Endothelial cell of umbilical vein (primary cell): ENCODE measurements at regions not wholly inside any gene's neighbourhood (a gene's known extent, or its start where the extent isn't known, plus 50 kb on each side); places are given as distances from the start of the nearest gene placed in this dataset.

Source experiments
- BruUV-seq: library from RNA; stranded (reverse); fragments of 400-500 nt; replicated peaks from 2 replicates; lab custom pipeline; 2021; lab: Mats Ljungman, UMichigan
- CTCF ChIA-PET: fragments of 300-600, 350-600 bp; sonication (Branson Sonifier 250); formaldehyde crosslinking; loops from one replicate; lab custom pipeline; 2021; ENCODE audit warnings: antibody characterized with exemption, inconsistent platforms; lab: Charles Lee
- POLR2A ChIA-PET: fragments of 300-600, 350-600 bp; sonication (Branson Sonifier 250); formaldehyde crosslinking; loops from one replicate; lab custom pipeline; 2021; ENCODE audit warnings: antibody characterized with exemption, inconsistent platforms; lab: Charles Lee
- DNase-seq: peaks from one replicate; pipeline ENCODE4 v3.0.0-alpha.2; 2011; ENCODE audit warnings: low read depth, low spot score
- FAIRE-seq: peaks from 2 replicates; lab custom pipeline; 2011; peaks lifted over from hg19 to GRCh38; lab: Jason Lieb, UNC
- H2AFZ ChIP-seq: 2 replicates; pipeline ENCODE4 v1.6.0; 2012; ENCODE audit warnings: low read depth, low read length, control low read depth, inconsistent platforms
- H3K27ac ChIP-seq: 2 replicates; pipeline ENCODE4 v1.5.1; 2011; ENCODE audit warnings: low read depth, mild to moderate bottlenecking, control low read depth, low read length, moderate library complexity; ENCODE audit not compliant: insufficient read depth
- H3K27me3 ChIP-seq, 2 experiments: 2 replicates each; pipeline versions ENCODE4 v1.6.0 to v1.6.1; 2011; ENCODE audit warnings: low read length in 2 of 2, mixed read lengths in 1 of 2; ENCODE audit not compliant: control insufficient read depth in 2 of 2, insufficient read depth in 2 of 2
- H3K36me3 ChIP-seq, 2 experiments: 2 replicates in 1 of 2; 3 replicates in 1 of 2; pipeline ENCODE4 v1.5.1; 2011; ENCODE audit warnings: low read length in 2 of 2, mild to moderate bottlenecking in 1 of 2, moderate library complexity in 1 of 2; ENCODE audit not compliant: control insufficient read depth in 2 of 2, insufficient read depth in 2 of 2; ENCODE audit errors: extremely low read depth in 1 of 2
- H3K4me1 ChIP-seq: 3 replicates; pipeline ENCODE4 v1.5.1; 2011; ENCODE audit warnings: mild to moderate bottlenecking, low read length; ENCODE audit not compliant: control insufficient read depth, insufficient read depth; ENCODE audit errors: extremely low read depth
- H3K4me2 ChIP-seq: 2 replicates; pipeline ENCODE4 v1.6.1; 2011; ENCODE audit warnings: low read length, control low read depth, mixed read lengths; ENCODE audit not compliant: insufficient read depth
- H3K4me3 ChIP-seq, 3 experiments: fragments of 200-600 bp in 1 of 3; sonication (generic), shearing (Covaris generic) in 1 of 3; replicated peaks in 1 of 3; 2 replicates each; pipeline ENCODE4 v1.5.1; 2011 to 2016; ENCODE audit warnings: control low read depth in 3 of 3, low read length in 3 of 3, mild to moderate bottlenecking in 2 of 3, inconsistent platforms in 1 of 3, low read depth in 1 of 3, moderate library complexity in 1 of 3; ENCODE audit not compliant: insufficient read depth in 1 of 3
- H3K79me2 ChIP-seq: 2 replicates; pipeline ENCODE4 v1.6.0; 2012; ENCODE audit warnings: low read length, inconsistent platforms; ENCODE audit not compliant: control insufficient read depth, insufficient read depth
- H3K9ac ChIP-seq: replicated peaks from 2 replicates; pipeline ENCODE3; 2011; ENCODE audit warnings: low read length, control low read depth; ENCODE audit not compliant: insufficient read depth; ENCODE audit errors: extremely low read depth
- H3K9me1 ChIP-seq: replicated peaks from 3 replicates; pipeline ENCODE4 v1.6.0; 2011; ENCODE audit warnings: mild to moderate bottlenecking, low read length; ENCODE audit not compliant: control insufficient read depth, insufficient read depth; ENCODE audit errors: extremely low read depth
- H3K9me3 ChIP-seq: replicated peaks from 2 replicates; pipeline ENCODE4 v1.5.1; 2012; ENCODE audit warnings: low read length, inconsistent platforms; ENCODE audit not compliant: control insufficient read depth, insufficient read depth
- H4K20me1 ChIP-seq: replicated peaks from 2 replicates; pipeline ENCODE3; 2011; ENCODE audit warnings: mild to moderate bottlenecking, low read length; ENCODE audit not compliant: control insufficient read depth, insufficient read depth; ENCODE audit errors: extremely low read depth
- EZH2 ChIP-seq: IDR thresholded peaks from 2 replicates; pipeline ENCODE4 v1.6.1; 2012; ENCODE audit warnings: borderline replicate concordance, low read depth, mild to moderate bottlenecking, moderate library complexity, low read length, inconsistent platforms; ENCODE audit not compliant: severe bottlenecking
- FOS ChIP-seq: IDR thresholded peaks from 2 replicates; pipeline ENCODE4 v1.6.1; 2011; ENCODE audit warnings: mild to moderate bottlenecking, low read length, moderate library complexity, borderline replicate concordance; ENCODE audit not compliant: insufficient read depth
- GATA2 ChIP-seq: IDR thresholded peaks from 2 replicates; pipeline ENCODE4 v1.7.0; 2011; ENCODE audit warnings: low read depth, mild to moderate bottlenecking, moderate library complexity, mixed read lengths, low read length; ENCODE audit not compliant: insufficient read length, insufficient read depth
- JUN ChIP-seq: IDR thresholded peaks from 2 replicates; pipeline ENCODE4 v1.6.1; 2011; ENCODE audit warnings: borderline replicate concordance, low read depth; ENCODE audit not compliant: insufficient read length, insufficient read depth
- MYC ChIP-seq: IDR thresholded peaks from one replicate; pipeline ENCODE4 v1.6.1; 2011; ENCODE audit warnings: mild to moderate bottlenecking, low read depth, low read length
- POLR2A ChIP-seq: IDR thresholded peaks from 2 replicates; pipeline ENCODE4 v1.6.1; 2012; ENCODE audit warnings: low read depth, mild to moderate bottlenecking, control low read depth, low read length
- POLR2AphosphoS5 ChIP-seq: IDR thresholded peaks from 2 replicates; pipeline ENCODE4 v1.6.1; 2012; ENCODE audit warnings: low read depth, mild to moderate bottlenecking, control low read depth, low read length, moderate library complexity; ENCODE audit not compliant: insufficient read depth
- dilution Hi-C: fragments of 300-500 bp; cut with MboI; formaldehyde crosslinking; loops from one replicate; pipeline ENCODE4 v1.15.0; 2019; ENCODE audit warnings: low sequenced_read_pairs; ENCODE audit not compliant: extremely low pct_ligation_motif_present
- intact Hi-C: fragments of 100-400 bp; cut with micrococcal nuclease; formaldehyde crosslinking; loops from one replicate; pipeline ENCODE4 v1.10.0; 2022
- TF ChIP-seq, protein P1 (sequence below), 2 donors: IDR thresholded peaks; 1 replicate in 1 of 2; 2 replicates in 1 of 2; pipeline ENCODE4 v1.5.1; 2011; ENCODE audit warnings: low read length in 2 of 2, mild to moderate bottlenecking in 2 of 2, moderate library complexity in 2 of 2, control low read depth in 1 of 2, inconsistent platforms in 1 of 2, low read depth in 1 of 2; ENCODE audit not compliant: insufficient read depth in 1 of 2; ENCODE audit errors: extremely low read depth in 1 of 2
- TF ChIP-seq, protein P2 (sequence below): IDR thresholded peaks from 2 replicates; pipeline ENCODE4 v1.6.1; 2011; ENCODE audit not compliant: insufficient read depth, insufficient read length

DNA sequence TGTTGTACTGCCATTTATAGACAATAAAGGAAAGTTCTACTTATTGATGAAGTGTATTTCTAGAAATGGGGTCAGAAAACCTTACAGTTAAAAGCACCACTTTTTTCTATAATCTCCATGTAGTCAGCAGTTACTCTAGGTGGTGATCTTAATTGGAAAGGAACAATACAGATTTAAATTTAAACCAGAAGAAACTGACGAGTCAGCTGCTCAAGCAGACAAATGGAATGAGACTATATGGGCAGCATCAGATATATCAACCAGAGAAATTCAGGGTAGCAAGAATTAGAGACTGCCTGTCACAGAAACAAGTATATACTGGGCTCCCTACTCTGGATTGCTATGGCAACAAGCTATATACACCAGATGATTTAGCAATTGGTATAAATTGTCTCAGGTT, 99.6 kb upstream of the SCG2 start:
- Histone ChIP-seq H2AFZ (no peak overlapping the region), H3K4me1 (peaks cover 30% of the 10 kb centered on the region), H3K27ac (no peak overlapping the region), H3K9me3 (no peaks in the 10 kb centered on the region), H3K4me3 (no peak overlapping the region), H3K9me1 (no peaks in the 10 kb centered on the region), H3K27me3 (no peaks in the 10 kb centered on the region), H3K9ac (no peak overlapping the region), H3K4me2 (no peak overlapping the region), H3K79me2 (no peaks in the 10 kb centered on the region), H3K36me3 (no peaks in the 10 kb centered on the region), H4K20me1 (no peaks in the 10 kb centered on the region)
- intact Hi-C loops (no loop called here), dilution Hi-C loops (no loop called here)
- FAIRE-seq (no peak), DNase-seq (no peak)
- ChIA-PET POLR2A (no interaction called here), CTCF (interaction anchor here (1.4 to 1.8 kb wide), 3 partner anchors 9 to 26 kb away, joined by 4 to 5 read pairs (median 4); no protein-coding TSS in a partner anchor)
- BruUV-seq, result no TSS peak
- TF ChIP-seq POLR2A (no peak), GATA2 (no peak), MYC (no peak), JUN (no peak), EZH2 (no peak), POLR2AphosphoS5 (no peak), FOS (no peak)
- TF ChIP-seq, protein P1, sequence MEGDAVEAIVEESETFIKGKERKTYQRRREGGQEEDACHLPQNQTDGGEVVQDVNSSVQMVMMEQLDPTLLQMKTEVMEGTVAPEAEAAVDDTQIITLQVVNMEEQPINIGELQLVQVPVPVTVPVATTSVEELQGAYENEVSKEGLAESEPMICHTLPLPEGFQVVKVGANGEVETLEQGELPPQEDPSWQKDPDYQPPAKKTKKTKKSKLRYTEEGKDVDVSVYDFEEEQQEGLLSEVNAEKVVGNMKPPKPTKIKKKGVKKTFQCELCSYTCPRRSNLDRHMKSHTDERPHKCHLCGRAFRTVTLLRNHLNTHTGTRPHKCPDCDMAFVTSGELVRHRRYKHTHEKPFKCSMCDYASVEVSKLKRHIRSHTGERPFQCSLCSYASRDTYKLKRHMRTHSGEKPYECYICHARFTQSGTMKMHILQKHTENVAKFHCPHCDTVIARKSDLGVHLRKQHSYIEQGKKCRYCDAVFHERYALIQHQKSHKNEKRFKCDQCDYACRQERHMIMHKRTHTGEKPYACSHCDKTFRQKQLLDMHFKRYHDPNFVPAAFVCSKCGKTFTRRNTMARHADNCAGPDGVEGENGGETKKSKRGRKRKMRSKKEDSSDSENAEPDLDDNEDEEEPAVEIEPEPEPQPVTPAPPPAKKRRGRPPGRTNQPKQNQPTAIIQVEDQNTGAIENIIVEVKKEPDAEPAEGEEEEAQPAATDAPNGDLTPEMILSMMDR (IDR thresholded peaks at IDR 0.05; ENCODE audit: extremely low read depth in 1 of 2, insufficient read depth in 1 of 2, low read depth in 1 of 2, low read length in 2 of 2), result no peak
- TF ChIP-seq, protein P2, sequence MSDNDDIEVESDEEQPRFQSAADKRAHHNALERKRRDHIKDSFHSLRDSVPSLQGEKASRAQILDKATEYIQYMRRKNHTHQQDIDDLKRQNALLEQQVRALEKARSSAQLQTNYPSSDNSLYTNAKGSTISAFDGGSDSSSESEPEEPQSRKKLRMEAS, result no peak
